ENCODE measurements at regions not wholly inside any gene's neighbourhood (a gene's known extent, or its start where the extent isn't known, plus 50 kb on each side); places are given as distances from the start of the nearest gene placed in this dataset.
A peak's percentile ranks its signal among the peaks of the same experiment; 100 is the strongest.

DNA sequence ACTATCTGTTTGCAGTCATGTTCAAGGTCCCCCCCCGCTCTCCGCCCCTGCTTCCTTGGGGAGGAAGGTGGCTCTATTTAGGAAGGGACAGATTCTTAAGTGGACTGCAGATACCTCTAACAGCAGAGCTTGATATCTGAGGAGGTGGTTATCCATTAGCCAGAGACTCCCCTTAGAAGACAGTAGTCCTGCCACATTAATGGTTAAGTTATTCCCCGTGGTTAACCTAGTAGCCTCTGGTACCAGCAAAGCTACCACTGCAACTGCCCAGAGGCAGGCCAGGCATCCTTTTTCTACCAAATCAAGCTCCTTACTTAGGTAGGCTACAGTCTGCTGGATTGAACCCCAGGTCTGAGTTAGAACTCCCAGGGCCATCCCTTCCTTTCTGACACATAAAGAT lies 162.1 kb upstream of the AVPR1A start:
- no peak overlapping the region for H3K4me3 ChIP-seq
- intact Hi-C loops (cut with micrococcal nuclease): no loop called here
- H3K27ac ChIP-seq (replicated peaks): no peak overlapping the region
- no peaks in the 10 kb centered on the region for H3K36me3 ChIP-seq
- DNase-seq: no peak
- H3K27me3 ChIP-seq (ENCODE audit: low read depth): no peaks in the 10 kb centered on the region
- no peak for TF ChIP-seq CTCF (IDR thresholded peaks at IDR 0.05; ENCODE audit: borderline replicate concordance)
- no peaks in the 10 kb centered on the region for H3K4me1 ChIP-seq
- peaks cover 23% of the 10 kb centered on the region for H3K9me3 ChIP-seq (replicated peaks)

- no peak overlapping the region for H3K4me3 ChIP-seq
- intact Hi-C loops (cut with micrococcal nuclease): no loop called here
- peaks cover 18% of the 10 kb centered on the region for H3K4me1 ChIP-seq
These were observed 157.7 kb upstream of the AVPR1A start for GRCh38 chr12:63308671-63309070.

GRCh38 chr12:63307849-63308248 lies 156.8 kb upstream of the AVPR1A start:
- H3K27ac ChIP-seq (replicated peaks): peak overlapping the region; percentile 68

More at GRCh38 chr12:63308671-63309070, 157.7 kb upstream of the AVPR1A start:
- Histone ChIP-seq H3K9me3 (replicated peaks) (peaks cover 21% of the 10 kb centered on the region), H3K27me3 (ENCODE audit: low read depth) (no peaks in the 10 kb centered on the region), H3K27ac (replicated peaks) (peak overlapping the region; percentile 68), H3K36me3 (no peaks in the 10 kb centered on the region)
- no peak for TF ChIP-seq CTCF (IDR thresholded peaks at IDR 0.05; ENCODE audit: borderline replicate concordance)
- DNase-seq: no peak

DNA sequence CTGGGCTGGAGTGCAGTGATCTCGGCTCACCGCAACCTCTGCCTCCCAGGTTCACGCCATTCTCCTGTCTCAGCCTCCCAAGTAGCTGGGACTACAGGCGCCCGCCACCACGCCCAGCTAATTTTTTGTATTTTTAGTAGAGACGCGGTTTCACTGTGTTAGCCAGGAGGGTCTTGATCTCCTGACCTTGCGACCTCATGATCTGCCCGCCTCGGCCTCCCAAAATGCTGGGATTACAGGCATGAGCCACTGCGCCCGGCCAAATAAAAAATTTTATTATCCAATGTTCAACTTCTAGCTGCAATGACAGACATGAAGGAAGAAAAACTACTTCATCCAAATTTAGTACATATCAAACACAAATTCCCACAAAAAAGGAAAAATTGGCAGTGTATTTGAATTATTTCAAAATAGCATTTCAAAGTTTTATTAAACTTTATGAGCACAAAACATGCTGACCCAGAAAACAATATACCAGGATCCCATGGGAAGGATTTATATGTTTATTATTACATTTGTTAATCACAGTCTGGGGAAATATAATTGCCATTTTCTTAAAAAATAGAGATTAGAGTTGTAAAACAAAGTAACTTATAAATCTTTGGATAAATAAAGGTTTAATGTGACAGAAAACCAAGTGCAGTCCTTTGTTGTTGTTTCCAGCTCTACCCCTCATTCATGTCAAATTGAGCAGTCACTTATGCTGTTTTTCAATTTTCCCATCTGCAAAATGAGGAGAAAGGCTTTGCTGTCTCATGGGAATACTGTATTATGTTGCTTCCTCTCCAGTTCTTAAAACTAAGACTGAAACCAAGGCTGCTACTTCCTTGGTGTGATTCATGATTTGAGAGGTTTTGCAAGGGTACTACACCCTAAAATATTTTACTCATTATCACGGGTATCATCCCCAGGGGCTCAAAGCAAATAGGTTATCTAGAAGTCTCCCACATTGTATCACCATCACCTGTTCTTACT lies 155.2 kb upstream of the AVPR1A start:
- Histone ChIP-seq H3K4me3 (no peak overlapping the region), H3K4me1 (peaks cover 25% of the 10 kb centered on the region), H3K27ac (replicated peaks) (peak overlapping the region; percentile 68), H3K9me3 (replicated peaks) (peaks cover 18% of the 10 kb centered on the region), H3K36me3 (no peaks in the 10 kb centered on the region), H3K27me3 (ENCODE audit: low read depth) (no peaks in the 10 kb centered on the region)
- TF ChIP-seq CTCF (IDR thresholded peaks at IDR 0.05; ENCODE audit: borderline replicate concordance): no peak
- no peak for DNase-seq
- intact Hi-C loops (cut with micrococcal nuclease): no loop called here

More at GRCh38 chr12:63307849-63308248, 156.8 kb upstream of the AVPR1A start:
- intact Hi-C loops (cut with micrococcal nuclease): no loop called here
- Histone ChIP-seq H3K27me3 (ENCODE audit: low read depth) (no peaks in the 10 kb centered on the region), H3K9me3 (replicated peaks) (peaks cover 21% of the 10 kb centered on the region), H3K4me1 (peaks cover 25% of the 10 kb centered on the region), H3K4me3 (no peak overlapping the region), H3K36me3 (no peaks in the 10 kb centered on the region)
- no peak for TF ChIP-seq CTCF (IDR thresholded peaks at IDR 0.05; ENCODE audit: borderline replicate concordance)
- DNase-seq: no peak

DNA sequence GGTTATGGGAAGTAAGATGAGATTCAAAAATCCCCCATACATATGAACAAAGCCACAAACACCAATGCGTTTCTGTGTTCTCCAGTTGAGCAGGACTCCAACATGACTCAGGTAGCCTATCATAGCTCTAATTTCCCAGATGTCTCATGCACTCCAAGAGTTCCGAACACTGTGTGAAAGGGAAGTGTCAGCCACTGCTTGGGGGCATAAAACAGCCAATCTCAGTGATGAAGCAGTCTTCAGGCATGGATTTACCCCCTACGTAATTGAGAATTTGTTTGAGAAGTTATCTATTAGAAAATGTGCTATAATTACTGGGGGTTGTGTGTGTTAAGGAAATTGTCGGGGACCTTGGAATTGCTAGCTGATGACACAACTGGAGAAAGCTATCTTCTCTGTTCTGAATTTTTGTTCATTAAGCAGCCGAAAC lies 153.9 kb upstream of the AVPR1A start:
- H3K36me3 ChIP-seq: no peaks in the 10 kb centered on the region
- peak overlapping the region; percentile 68 for H3K27ac ChIP-seq (replicated peaks)
- TF ChIP-seq CTCF (IDR thresholded peaks at IDR 0.05; ENCODE audit: borderline replicate concordance): no peak
- H3K9me3 ChIP-seq (replicated peaks): peaks cover 5% of the 10 kb centered on the region
- H3K4me1 ChIP-seq: peaks cover 25% of the 10 kb centered on the region
- no peak for DNase-seq
- H3K4me3 ChIP-seq: no peak overlapping the region
- H3K27me3 ChIP-seq (ENCODE audit: low read depth): no peaks in the 10 kb centered on the region
- intact Hi-C loops (cut with micrococcal nuclease): no loop called here

Data from left ventricle myocardium inferior (tissue), 1 donor.